ENCODE measurements at regions not wholly inside any gene's neighbourhood (a gene's known extent, or its start where the extent isn't known, plus 50 kb on each side); places are given as distances from the start of the nearest gene placed in this dataset.
A peak's percentile ranks its signal among the peaks of the same experiment; 100 is the strongest.
"Not testable (repeated sequence)": the region's sequence is repeated elsewhere in the genome, so short reads cannot be mapped to it uniquely, and the experiment has no call there.

DNA sequence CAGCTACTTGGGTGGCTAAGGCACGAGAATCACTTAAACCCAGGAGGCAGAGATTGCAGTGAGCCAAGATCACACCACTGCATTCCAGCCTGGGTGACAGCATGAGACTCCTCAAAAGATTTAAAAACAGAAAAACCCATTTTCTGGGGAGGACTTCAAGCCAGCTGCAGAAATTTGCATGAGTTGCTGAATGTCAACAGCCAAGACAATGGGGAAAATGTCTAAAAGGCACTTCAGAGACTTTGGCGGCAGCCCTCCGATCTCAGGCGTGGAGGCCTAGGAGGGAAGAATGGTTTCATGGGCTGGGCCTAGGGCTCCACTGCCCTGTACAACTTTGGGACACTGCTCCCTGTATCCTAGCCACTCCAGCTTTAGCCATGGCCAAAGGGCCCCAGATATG lies 177.8 kb upstream of the C14orf180 start:
- no peaks in the 10 kb centered on the region for H3K79me2 ChIP-seq (ENCODE audit: insufficient read depth, low read length)
- H3K4me1 ChIP-seq (ENCODE audit: insufficient read depth, low read length) = no peaks in the 10 kb centered on the region
- TF ChIP-seq, protein P1, sequence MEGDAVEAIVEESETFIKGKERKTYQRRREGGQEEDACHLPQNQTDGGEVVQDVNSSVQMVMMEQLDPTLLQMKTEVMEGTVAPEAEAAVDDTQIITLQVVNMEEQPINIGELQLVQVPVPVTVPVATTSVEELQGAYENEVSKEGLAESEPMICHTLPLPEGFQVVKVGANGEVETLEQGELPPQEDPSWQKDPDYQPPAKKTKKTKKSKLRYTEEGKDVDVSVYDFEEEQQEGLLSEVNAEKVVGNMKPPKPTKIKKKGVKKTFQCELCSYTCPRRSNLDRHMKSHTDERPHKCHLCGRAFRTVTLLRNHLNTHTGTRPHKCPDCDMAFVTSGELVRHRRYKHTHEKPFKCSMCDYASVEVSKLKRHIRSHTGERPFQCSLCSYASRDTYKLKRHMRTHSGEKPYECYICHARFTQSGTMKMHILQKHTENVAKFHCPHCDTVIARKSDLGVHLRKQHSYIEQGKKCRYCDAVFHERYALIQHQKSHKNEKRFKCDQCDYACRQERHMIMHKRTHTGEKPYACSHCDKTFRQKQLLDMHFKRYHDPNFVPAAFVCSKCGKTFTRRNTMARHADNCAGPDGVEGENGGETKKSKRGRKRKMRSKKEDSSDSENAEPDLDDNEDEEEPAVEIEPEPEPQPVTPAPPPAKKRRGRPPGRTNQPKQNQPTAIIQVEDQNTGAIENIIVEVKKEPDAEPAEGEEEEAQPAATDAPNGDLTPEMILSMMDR (IDR thresholded peaks at IDR 0.05; ENCODE audit: extremely low read depth, low read depth, low read length) = no peak
- no peak overlapping the region for H3K27ac ChIP-seq (ENCODE audit: low read depth, low read length)
- H3K4me2 ChIP-seq (ENCODE audit: insufficient read depth, low read length) = no peak overlapping the region
- no peaks in the 10 kb centered on the region for H3K9me3 ChIP-seq (ENCODE audit: low read depth, low read length)
- no peaks in the 10 kb centered on the region for H3K36me3 ChIP-seq (ENCODE audit: insufficient read depth, low read length)
- H3K4me3 ChIP-seq (ENCODE audit: insufficient read depth, low read length) = no peak overlapping the region
- no peaks in the 10 kb centered on the region for H4K20me1 ChIP-seq (ENCODE audit: insufficient read depth, low read length)
- no peaks in the 10 kb centered on the region for H3K27me3 ChIP-seq (ENCODE audit: insufficient read depth, low read length)
- no peak overlapping the region for H2AFZ ChIP-seq (ENCODE audit: low read length)
- no peak for DNase-seq (ENCODE audit: insufficient read length, low spot score, missing footprints)

DNA sequence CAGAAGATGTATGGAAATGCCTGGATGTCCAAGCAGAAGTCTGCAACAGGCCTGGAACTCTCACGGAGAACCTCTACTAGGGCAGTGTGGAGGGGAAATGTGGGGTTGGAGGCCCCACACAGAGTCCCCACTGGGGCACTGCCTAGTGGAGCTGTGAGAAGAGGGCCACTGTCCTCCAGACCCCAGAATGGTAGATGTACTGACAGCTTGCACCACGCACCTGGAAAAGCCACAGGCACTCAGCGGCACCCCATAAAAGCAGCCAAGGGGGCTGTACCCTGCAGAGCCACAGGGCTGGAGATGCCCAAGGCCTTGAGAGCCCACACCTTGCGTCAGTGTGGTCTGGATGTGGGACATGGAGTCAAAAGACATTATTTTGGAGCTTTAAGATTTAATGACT lies 177.3 kb upstream of the C14orf180 start:
- H2AFZ ChIP-seq (ENCODE audit: low read length); H3K79me2 ChIP-seq (ENCODE audit: insufficient read depth, low read length); H4K20me1 ChIP-seq (ENCODE audit: insufficient read depth, low read length); H3K36me3 ChIP-seq (ENCODE audit: insufficient read depth, low read length); H3K9me3 ChIP-seq (ENCODE audit: low read depth, low read length); H3K27ac ChIP-seq (ENCODE audit: low read depth, low read length); H3K4me1 ChIP-seq (ENCODE audit: insufficient read depth, low read length); H3K4me2 ChIP-seq (ENCODE audit: insufficient read depth, low read length); H3K4me3 ChIP-seq (ENCODE audit: insufficient read depth, low read length); DNase-seq (ENCODE audit: insufficient read length, low spot score, missing footprints); H3K27me3 ChIP-seq (ENCODE audit: insufficient read depth, low read length): not testable (repeated sequence)

DNA sequence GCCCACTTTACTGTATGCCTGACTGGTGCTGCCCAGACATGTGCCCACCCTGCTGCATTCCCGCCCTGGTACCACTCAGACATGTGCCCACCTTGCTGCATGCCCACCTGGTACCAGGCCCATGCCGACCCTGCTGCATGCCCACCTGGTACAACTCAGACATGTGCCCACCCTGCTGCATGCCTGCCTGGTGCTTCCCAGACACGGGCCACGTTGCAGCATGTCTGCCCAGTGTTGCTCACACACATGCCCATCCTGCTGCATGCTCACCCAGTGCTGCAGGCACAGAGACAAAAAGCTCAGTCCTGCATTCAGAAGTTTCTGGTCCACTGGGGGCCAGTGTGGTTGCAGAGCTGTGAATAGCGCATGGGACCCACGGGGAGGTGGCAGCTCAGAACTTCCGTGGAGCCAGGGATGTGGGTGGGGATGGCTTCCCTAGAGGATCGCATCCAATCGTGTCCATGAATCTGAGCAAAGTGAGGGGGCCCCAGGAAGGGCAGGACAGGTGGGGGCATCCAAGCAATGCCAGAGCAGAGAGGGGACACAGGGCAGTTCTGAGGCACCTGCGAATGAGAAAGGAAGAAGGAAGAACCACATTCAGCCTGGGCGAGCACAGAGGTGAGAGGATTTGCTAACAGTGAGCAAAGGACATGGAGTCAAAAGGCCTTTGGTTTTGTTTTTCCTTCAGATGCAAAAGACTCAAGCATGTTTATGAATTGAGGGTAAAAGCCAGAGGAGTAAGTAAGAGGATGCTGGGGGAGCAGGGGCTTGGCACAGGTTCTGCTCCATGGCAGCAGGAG lies 175.9 kb upstream of the C14orf180 start:
- Histone ChIP-seq H3K36me3 (ENCODE audit: insufficient read depth, low read length) (no peaks in the 10 kb centered on the region), H4K20me1 (ENCODE audit: insufficient read depth, low read length) (no peaks in the 10 kb centered on the region), H3K27me3 (ENCODE audit: insufficient read depth, low read length) (no peaks in the 10 kb centered on the region), H3K79me2 (ENCODE audit: insufficient read depth, low read length) (no peaks in the 10 kb centered on the region), H3K9me3 (ENCODE audit: low read depth, low read length) (no peaks in the 10 kb centered on the region), H3K4me1 (ENCODE audit: insufficient read depth, low read length) (no peaks in the 10 kb centered on the region), H3K27ac (ENCODE audit: low read depth, low read length) (no peak overlapping the region), H2AFZ (ENCODE audit: low read length) (no peak overlapping the region), H3K4me3 (ENCODE audit: insufficient read depth, low read length) (no peak overlapping the region), H3K4me2 (ENCODE audit: insufficient read depth, low read length) (no peak overlapping the region)
- TF ChIP-seq, protein P1 (IDR thresholded peaks at IDR 0.05; ENCODE audit: extremely low read depth, low read depth, low read length) = no peak
- peak; percentile 62 for DNase-seq (ENCODE audit: insufficient read length, low spot score, missing footprints)

DNA sequence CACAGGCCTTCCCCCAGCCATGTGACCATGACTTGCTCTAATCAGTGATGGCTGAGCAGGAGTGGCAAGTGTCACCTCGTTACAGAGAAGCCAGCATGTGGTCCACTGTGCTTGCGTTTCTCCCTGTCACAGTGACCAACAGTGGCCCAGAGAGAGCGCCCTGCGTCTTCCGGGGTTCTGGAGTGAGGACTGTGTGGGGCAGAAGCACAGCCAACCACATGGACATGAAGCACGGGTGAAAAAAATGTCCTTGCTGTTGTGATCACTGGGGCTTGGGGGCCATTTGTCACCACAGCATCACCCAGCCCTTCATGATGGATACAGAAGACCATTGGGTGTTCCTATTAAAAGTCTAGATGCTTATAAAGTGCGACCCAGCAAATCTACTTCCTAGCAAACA lies 174.6 kb upstream of the C14orf180 start:
- no peak overlapping the region for H3K27ac ChIP-seq (ENCODE audit: low read depth, low read length)
- no peaks in the 10 kb centered on the region for H3K4me1 ChIP-seq (ENCODE audit: insufficient read depth, low read length)
- H3K79me2 ChIP-seq (ENCODE audit: insufficient read depth, low read length) = no peaks in the 10 kb centered on the region
- H4K20me1 ChIP-seq (ENCODE audit: insufficient read depth, low read length) = no peaks in the 10 kb centered on the region
- H3K4me2 ChIP-seq (ENCODE audit: insufficient read depth, low read length) = no peak overlapping the region
- DNase-seq (ENCODE audit: insufficient read length, low spot score, missing footprints) = no peak
- H2AFZ ChIP-seq (ENCODE audit: low read length) = no peak overlapping the region
- TF ChIP-seq, protein P1 (IDR thresholded peaks at IDR 0.05; ENCODE audit: extremely low read depth, low read depth, low read length) = no peak
- no peaks in the 10 kb centered on the region for H3K36me3 ChIP-seq (ENCODE audit: insufficient read depth, low read length)
- H3K4me3 ChIP-seq (ENCODE audit: insufficient read depth, low read length) = no peak overlapping the region
- H3K9me3 ChIP-seq (ENCODE audit: low read depth, low read length) = no peaks in the 10 kb centered on the region
- no peaks in the 10 kb centered on the region for H3K27me3 ChIP-seq (ENCODE audit: insufficient read depth, low read length)
